Stimulated activated naive CD8-positive, alpha-beta T cell treated with anti-CD3 and anti-CD28 coated beads, Interleukin-15, amount 100 ng/mL, for 72 hours (primary cell): ENCODE measurements at regions not wholly inside any gene's neighbourhood (a gene's known extent, or its start where the extent isn't known, plus 50 kb on each side); places are given as distances from the start of the nearest gene placed in this dataset.

ENCODE experiments used
- ATAC-seq: fragments of 150-1000 bp; cut with Tn5 transposase; 2 replicates; pipeline ENCODE4 v1.10.0; 2021; ENCODE audit warnings: mild to moderate bottlenecking, moderate library complexity
- DNase-seq, 2 donors: peaks; one replicate each; pipeline ENCODE4 v3.0.0; 2021 to 2022
- H3K27ac Mint-ChIP-seq, 2 donors: one replicate each; pipeline ENCODE4 v1.8.0; 2022; ENCODE audit warnings: mild to moderate bottlenecking in 2 of 2, mixed read lengths in 2 of 2, moderate library complexity in 2 of 2
- H3K27me3 Mint-ChIP-seq: one replicate; pipeline ENCODE4 v1.8.0; 2022; ENCODE audit warnings: mixed read lengths
- H3K4me1 Mint-ChIP-seq: one replicate; pipeline ENCODE4 v1.8.0; 2022; ENCODE audit warnings: mild to moderate bottlenecking, mixed read lengths
- H3K4me3 Mint-ChIP-seq, 2 donors: one replicate each; pipeline ENCODE4 v1.8.0; 2022; ENCODE audit warnings: mild to moderate bottlenecking in 2 of 2, mixed read lengths in 2 of 2, moderate library complexity in 1 of 2
- H3K9me3 Mint-ChIP-seq, 2 donors: one replicate each; pipeline ENCODE4 v1.8.0; 2022; ENCODE audit warnings: mixed read lengths in 2 of 2

GRCh38 chr12:45540661-45541341 is 188.7 kb upstream of the ARID2 start:
- Mint-ChIP-seq H3K4me3 (no peak overlapping the region), H3K9me3 (peaks cover 0 to 3% of the 10 kb centered on the region in 2 donors), H3K27me3 (peaks cover 6% of the 10 kb centered on the region), H3K27ac (no peak overlapping the region), H3K4me1 (peaks cover 11% of the 10 kb centered on the region)
- ATAC-seq: no peak
- DNase-seq: no peak

- DNase-seq (peak; percentile 49 to 69), ATAC-seq (peak; percentile 97)
- Mint-ChIP-seq H3K27me3 (peaks cover 6% of the 10 kb centered on the region), H3K9me3 (no peaks in the 10 kb centered on the region), H3K4me3 (no peak overlapping the region), H3K27ac (no peak overlapping the region), H3K4me1 (peaks cover 11% of the 10 kb centered on the region)
These were observed 185.6 kb upstream of the ARID2 start for GRCh38 chr12:45543887-45544286.

DNA sequence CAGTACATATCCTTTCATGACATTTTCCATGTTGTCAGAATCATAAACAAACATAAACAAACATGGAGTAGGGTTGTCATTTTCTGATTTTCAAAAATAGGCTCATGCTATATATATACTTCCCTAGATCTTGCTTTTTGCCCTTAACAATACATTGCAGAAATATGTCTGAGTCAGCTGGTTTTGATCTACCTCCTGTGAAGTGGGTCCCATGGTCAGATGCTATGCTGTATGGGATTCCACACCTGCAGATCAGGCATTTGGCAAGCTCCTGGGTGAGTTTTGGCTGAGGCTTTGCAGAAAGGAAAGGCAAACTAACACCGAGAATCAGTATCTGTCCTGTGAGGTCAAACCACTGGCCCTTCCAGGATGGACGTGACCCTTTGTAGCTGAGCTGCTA is 183.0 kb upstream of the ARID2 start:
- H3K4me3 Mint-ChIP-seq: no peak overlapping the region
- peaks cover 11% of the 10 kb centered on the region for H3K4me1 Mint-ChIP-seq
- ATAC-seq (no peak), DNase-seq (no peak)
- H3K9me3 Mint-ChIP-seq: no peaks in the 10 kb centered on the region
- H3K27me3 Mint-ChIP-seq: peaks cover 6% of the 10 kb centered on the region
- no peak overlapping the region for H3K27ac Mint-ChIP-seq

DNA sequence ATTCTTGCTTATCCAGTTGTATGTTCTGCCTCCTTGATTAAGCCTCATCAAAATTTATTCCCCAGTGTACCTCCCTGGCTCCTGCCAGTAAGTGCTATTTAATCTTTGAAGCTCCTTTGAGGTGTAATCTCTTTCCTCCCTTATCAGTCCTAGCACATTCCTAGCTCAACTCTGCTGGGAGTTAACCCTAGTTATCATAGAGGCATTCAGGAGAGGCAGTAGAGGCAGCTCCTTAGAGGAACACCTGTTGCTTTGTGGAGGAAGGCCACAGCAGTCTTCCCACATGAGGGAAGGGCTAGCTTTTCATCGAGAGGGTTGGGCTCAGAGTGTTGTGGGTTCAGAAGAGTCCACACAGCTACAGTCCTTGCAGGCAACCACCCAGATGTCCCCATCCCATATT is 182.4 kb upstream of the ARID2 start:
- no peak for ATAC-seq
- H3K9me3 Mint-ChIP-seq: no peaks in the 10 kb centered on the region
- H3K4me3 Mint-ChIP-seq: no peak overlapping the region
- H3K27ac Mint-ChIP-seq: no peak overlapping the region
- peaks cover 11% of the 10 kb centered on the region for H3K4me1 Mint-ChIP-seq
- no peak for DNase-seq
- H3K27me3 Mint-ChIP-seq: peaks cover 6% of the 10 kb centered on the region

GRCh38 chr12:45547822-45548221 is 181.7 kb upstream of the ARID2 start:
- DNase-seq (no peak), ATAC-seq (no peak)
- peaks cover 6% of the 10 kb centered on the region for H3K27me3 Mint-ChIP-seq

DNA sequence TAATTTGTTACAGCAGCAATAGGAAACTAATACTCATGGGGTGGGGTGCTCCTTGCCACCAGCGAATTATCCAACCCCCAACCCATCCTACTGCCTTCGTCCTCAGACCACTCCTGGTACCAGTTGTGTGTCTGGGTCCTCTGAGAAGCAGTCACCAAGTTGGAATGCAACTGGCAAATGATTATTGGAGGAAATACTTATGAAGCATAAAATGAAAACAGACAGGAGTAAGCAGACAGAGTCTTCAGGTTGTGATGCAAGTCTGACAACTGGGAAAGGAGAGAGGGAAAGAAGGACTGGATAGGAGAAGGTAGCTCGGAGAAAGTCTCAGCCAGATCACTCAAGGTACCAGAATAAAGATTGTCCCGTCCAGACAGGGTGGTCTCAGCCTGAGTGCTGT is 181.1 kb upstream of the ARID2 start:
- ATAC-seq (no peak), DNase-seq (no peak)
- no peaks in the 10 kb centered on the region for H3K9me3 Mint-ChIP-seq
- H3K27me3 Mint-ChIP-seq: peaks cover 6% of the 10 kb centered on the region
- no peak overlapping the region for H3K27ac Mint-ChIP-seq
- no peak overlapping the region for H3K4me3 Mint-ChIP-seq
- H3K4me1 Mint-ChIP-seq: peaks cover 6% of the 10 kb centered on the region

More at GRCh38 chr12:45547822-45548221, 181.7 kb upstream of the ARID2 start:
- H3K4me1 Mint-ChIP-seq: peaks cover 11% of the 10 kb centered on the region
- H3K4me3 Mint-ChIP-seq: no peak overlapping the region
- peak overlapping the region in 1 of 2 donors; percentile 23 for H3K27ac Mint-ChIP-seq
- no peaks in the 10 kb centered on the region for H3K9me3 Mint-ChIP-seq

DNA sequence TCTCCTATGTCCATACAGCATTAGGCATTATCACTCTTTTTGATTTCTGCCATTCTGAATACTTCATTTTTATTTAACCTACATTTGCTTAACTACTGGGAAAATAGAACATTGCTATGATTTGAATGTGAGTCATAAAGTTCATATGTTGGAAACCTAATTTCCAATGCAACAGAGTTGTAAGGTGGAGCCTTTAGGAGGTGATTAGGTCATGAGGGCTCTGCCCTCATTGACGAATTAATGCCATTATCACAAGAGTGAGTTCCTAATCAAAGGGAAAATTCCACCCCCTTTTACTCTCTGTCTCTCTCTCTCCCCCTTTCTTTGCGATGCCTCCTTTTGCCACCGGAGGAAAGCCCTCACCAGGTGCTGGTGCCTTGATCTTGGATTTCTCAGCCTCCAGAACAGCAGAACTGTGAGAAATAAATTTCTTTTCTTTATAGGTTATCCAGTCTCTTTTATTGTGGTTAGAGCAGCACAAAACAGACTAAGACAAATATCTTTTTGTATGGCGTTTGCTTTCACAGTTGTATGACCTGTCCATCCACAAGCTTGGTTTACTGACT is 180.1 kb upstream of the ARID2 start:
- Mint-ChIP-seq H3K4me3 (no peak overlapping the region), H3K9me3 (no peaks in the 10 kb centered on the region), H3K27me3 (peaks cover 6% of the 10 kb centered on the region), H3K27ac (no peak overlapping the region), H3K4me1 (no peaks in the 10 kb centered on the region)
- DNase-seq (no peak), ATAC-seq (no peak)

- Mint-ChIP-seq H3K27ac (no peak overlapping the region), H3K4me3 (no peak overlapping the region), H3K9me3 (no peaks in the 10 kb centered on the region), H3K27me3 (peaks cover 5% of the 10 kb centered on the region), H3K4me1 (no peaks in the 10 kb centered on the region)
- ATAC-seq: no peak
- DNase-seq: no peak
These were observed 176.3 kb upstream of the ARID2 start for GRCh38 chr12:45553204-45553603.

DNA sequence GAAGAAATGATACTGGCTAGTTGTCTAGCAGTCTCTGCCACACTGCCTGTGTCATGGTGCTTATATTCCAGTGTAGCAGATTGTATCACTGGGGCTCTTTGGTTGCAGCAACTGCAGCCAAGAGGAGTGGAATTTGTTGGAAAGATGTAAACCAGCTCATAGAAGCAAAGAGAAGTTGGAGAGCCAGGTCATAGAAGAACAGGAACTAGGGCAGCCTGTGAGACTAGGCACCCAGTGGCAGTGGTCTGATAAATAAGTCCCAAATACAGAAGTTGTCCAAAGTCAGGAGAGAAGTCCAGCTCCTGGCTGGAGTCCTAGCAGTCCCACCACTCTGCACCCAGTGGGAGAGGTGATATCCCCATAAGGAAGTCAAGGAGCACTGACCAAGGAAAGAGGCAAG is 172.5 kb upstream of the ARID2 start:
- Mint-ChIP-seq H3K27ac (no peak overlapping the region), H3K27me3 (no peaks in the 10 kb centered on the region), H3K4me1 (no peaks in the 10 kb centered on the region), H3K4me3 (no peak overlapping the region), H3K9me3 (no peaks in the 10 kb centered on the region)
- no peak for ATAC-seq
- no peak for DNase-seq

DNA sequence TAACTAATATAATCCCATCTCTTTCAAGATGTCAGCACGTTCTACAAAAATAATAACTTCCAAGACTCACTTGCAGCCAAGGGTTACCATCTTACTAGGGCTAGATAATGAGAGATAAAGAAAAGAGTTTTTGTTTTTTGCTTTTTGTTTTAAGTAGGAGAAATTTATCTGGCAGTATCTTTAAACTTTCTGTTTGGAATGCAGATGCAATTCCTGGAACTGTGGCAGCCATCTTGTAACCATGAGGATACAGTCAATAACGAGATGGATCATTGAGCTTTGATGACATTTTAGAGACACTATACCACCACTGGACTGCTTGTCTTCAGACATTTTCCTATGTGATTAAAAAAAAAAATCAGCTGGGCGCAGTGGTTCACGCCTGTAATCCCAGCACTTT is 171.2 kb upstream of the ARID2 start:
- no peak overlapping the region for H3K27ac Mint-ChIP-seq
- no peak for DNase-seq
- no peak for ATAC-seq
- H3K27me3 Mint-ChIP-seq: no peaks in the 10 kb centered on the region
- no peak overlapping the region for H3K4me3 Mint-ChIP-seq
- H3K4me1 Mint-ChIP-seq: no peaks in the 10 kb centered on the region
- H3K9me3 Mint-ChIP-seq: no peaks in the 10 kb centered on the region

DNA sequence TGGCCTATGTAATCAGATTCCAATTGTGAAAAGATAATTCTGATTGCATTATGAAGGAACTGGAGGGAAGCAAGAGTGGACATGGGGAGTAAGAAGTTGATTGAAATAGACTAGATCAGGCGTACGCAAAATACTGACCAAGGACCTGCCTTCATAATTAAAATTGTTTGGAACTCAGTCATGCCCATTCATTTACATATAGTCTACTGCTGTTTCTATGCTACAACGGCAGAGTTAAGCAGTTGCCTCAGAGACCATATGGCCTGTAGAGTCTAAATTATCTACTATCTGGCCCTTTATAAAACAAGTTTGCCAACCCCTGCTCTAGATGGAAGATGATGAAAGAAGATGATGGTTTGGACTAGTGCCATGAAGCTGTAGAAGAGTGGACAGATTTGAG is 170.0 kb upstream of the ARID2 start:
- Mint-ChIP-seq H3K4me3 (no peak overlapping the region), H3K27me3 (no peaks in the 10 kb centered on the region), H3K9me3 (no peaks in the 10 kb centered on the region), H3K4me1 (no peaks in the 10 kb centered on the region), H3K27ac (no peak overlapping the region)
- no peak for ATAC-seq
- DNase-seq: no peak

DNA sequence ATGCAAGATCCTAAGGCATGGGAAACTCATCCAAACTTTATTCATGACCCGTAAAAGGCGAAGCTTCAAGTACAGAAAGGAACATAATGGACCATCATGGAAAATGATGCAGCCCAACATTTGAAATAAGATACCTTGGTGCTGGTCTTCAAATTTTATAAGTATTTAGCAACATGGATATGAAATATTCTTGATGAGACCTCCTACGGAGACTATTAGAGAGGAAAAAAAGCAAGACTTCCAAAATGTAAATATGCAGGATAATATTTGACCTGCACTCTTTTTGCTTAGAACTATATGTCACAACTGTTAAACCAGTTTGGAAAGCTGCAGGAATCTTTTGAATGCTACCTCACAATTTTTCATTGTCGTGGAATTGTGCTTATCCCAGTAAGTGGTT is 168.8 kb upstream of the ARID2 start:
- DNase-seq: no peak
- H3K27ac Mint-ChIP-seq: no peak overlapping the region
- no peak overlapping the region for H3K4me3 Mint-ChIP-seq
- no peaks in the 10 kb centered on the region for H3K27me3 Mint-ChIP-seq
- H3K9me3 Mint-ChIP-seq: no peaks in the 10 kb centered on the region
- ATAC-seq: no peak
- H3K4me1 Mint-ChIP-seq: no peaks in the 10 kb centered on the region

GRCh38 chr12:45561488-45561887 is 168.0 kb upstream of the ARID2 start:
- Mint-ChIP-seq H3K4me3 (no peak overlapping the region), H3K9me3 (no peaks in the 10 kb centered on the region), H3K27ac (no peak overlapping the region), H3K27me3 (peaks cover 3% of the 10 kb centered on the region), H3K4me1 (no peaks in the 10 kb centered on the region)
- no peak for ATAC-seq
- no peak for DNase-seq

GRCh38 chr12:45565590-45565989 is 163.9 kb upstream of the ARID2 start:
- ATAC-seq (no peak), DNase-seq (no peak)
- no peak overlapping the region for H3K27ac Mint-ChIP-seq
- H3K4me3 Mint-ChIP-seq: no peak overlapping the region
- no peaks in the 10 kb centered on the region for H3K9me3 Mint-ChIP-seq
- H3K4me1 Mint-ChIP-seq: no peaks in the 10 kb centered on the region
- peaks cover 10% of the 10 kb centered on the region for H3K27me3 Mint-ChIP-seq

DNA sequence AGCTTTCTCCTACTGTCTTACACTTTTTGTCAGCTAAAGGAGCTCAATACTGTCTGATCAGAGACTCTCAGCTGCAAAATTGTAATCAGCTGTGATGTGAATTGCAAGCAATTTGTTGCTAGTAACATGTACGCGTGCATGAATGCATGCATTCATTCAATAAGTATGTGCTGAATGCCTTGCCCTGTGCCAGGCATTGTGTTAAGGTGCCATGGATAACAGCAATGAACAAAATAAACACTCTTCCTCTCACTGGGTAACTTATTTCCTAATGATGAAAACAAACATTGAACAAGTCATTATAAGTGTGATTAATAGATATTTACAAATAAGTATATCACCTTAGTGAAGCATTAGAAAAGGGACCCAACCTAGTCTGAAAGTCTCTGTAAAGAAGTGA is 163.2 kb upstream of the ARID2 start:
- H3K9me3 Mint-ChIP-seq: no peaks in the 10 kb centered on the region
- no peak overlapping the region for H3K4me3 Mint-ChIP-seq
- DNase-seq: no peak
- peaks cover 10% of the 10 kb centered on the region for H3K27me3 Mint-ChIP-seq
- H3K27ac Mint-ChIP-seq: no peak overlapping the region
- no peak for ATAC-seq
- H3K4me1 Mint-ChIP-seq: no peaks in the 10 kb centered on the region

GRCh38 chr12:45568808-45569207 is 160.7 kb upstream of the ARID2 start:
- H3K4me1 Mint-ChIP-seq: no peaks in the 10 kb centered on the region
- DNase-seq (no peak), ATAC-seq (no peak)
- H3K27ac Mint-ChIP-seq: no peak overlapping the region
- peaks cover 10% of the 10 kb centered on the region for H3K27me3 Mint-ChIP-seq
- H3K9me3 Mint-ChIP-seq: no peaks in the 10 kb centered on the region
- no peak overlapping the region for H3K4me3 Mint-ChIP-seq

DNA sequence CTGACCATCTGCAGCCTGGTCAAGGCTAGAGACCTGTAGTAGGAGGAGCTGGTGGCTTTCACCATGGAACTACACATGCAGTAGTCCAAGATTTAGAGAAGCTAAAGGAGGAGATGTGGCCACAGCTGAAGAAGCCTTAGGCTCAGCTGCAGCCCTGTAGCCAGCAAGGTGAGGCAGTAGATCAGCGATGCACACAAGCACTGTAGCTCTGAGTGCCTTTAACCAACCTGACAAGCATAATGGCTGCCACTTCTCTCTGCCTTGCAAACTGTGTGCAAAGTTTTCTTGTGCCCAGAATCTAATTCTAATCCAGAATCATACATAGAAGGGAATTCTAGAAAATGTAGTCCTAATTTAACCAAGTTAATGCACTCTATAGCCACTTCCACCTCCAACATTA is 159.0 kb upstream of the ARID2 start:
- Mint-ChIP-seq H3K4me3 (no peak overlapping the region), H3K9me3 (no peaks in the 10 kb centered on the region), H3K27ac (no peak overlapping the region), H3K27me3 (peaks cover 10% of the 10 kb centered on the region), H3K4me1 (no peaks in the 10 kb centered on the region)
- DNase-seq (no peak), ATAC-seq (no peak)
